HCT116 (cell line): ENCODE measurements at regions not wholly inside any gene's neighbourhood (a gene's known extent, or its start where the extent isn't known, plus 50 kb on each side); places are given as distances from the start of the nearest gene placed in this dataset.
A peak's percentile ranks its signal among the peaks of the same experiment; 100 is the strongest.

ENCODE experiments used
- CBX3 ChIP-seq: IDR thresholded peaks from 2 replicates; pipeline ENCODE4 v1.6.1; 2012; ENCODE audit warnings: low read depth
- CTCF ChIP-seq, 3 experiments: fragments of 200-600 bp in 1 of 3; sonication (generic) in 1 of 3; IDR thresholded peaks in 2 of 3; conservative IDR thresholded peaks in 1 of 3; 2 replicates each; pipeline ENCODE4 v1.5.1; 2012 to 2017; ENCODE audit warnings: low read depth in 2 of 3, low read length in 2 of 3, antibody characterized with exemption in 1 of 3, borderline replicate concordance in 1 of 3, control low read depth in 1 of 3, mild to moderate bottlenecking in 1 of 3, mixed read lengths in 1 of 3, mixed run types in 1 of 3, moderate library complexity in 1 of 3; ENCODE audit not compliant: insufficient read depth in 1 of 3
- EZH2 ChIP-seq: fragments of 200-600 bp; sonication (generic); IDR thresholded peaks from 2 replicates; pipeline ENCODE4 v1.6.1; 2017; ENCODE audit warnings: antibody characterized with exemption, mixed run types
- MAX ChIP-seq: IDR thresholded peaks from 2 replicates; pipeline ENCODE4 v1.6.1; 2012
- POLR2A ChIP-seq: IDR thresholded peaks from 2 replicates; pipeline ENCODE4 v1.7.0; 2011; ENCODE audit warnings: borderline replicate concordance; ENCODE audit not compliant: insufficient read depth, insufficient read length; ENCODE audit errors: extremely low read depth
- POLR2AphosphoS5 ChIP-seq: IDR thresholded peaks from 2 replicates; pipeline ENCODE4 v1.6.1; 2011; ENCODE audit warnings: mild to moderate bottlenecking, low read depth, low read length, moderate library complexity
- RAD21 ChIP-seq: IDR thresholded peaks from 2 replicates; pipeline ENCODE4 v1.6.1; 2012; ENCODE audit warnings: low read depth, mild to moderate bottlenecking
- REST ChIP-seq: IDR thresholded peaks from 2 replicates; pipeline ENCODE4 v1.6.1; 2012; ENCODE audit warnings: low read depth
- SP1 ChIP-seq: IDR thresholded peaks from 2 replicates; pipeline ENCODE4 v1.6.1; 2012; ENCODE audit warnings: low read depth
- SRF ChIP-seq: IDR thresholded peaks from 2 replicates; pipeline ENCODE4 v1.6.1; 2012; ENCODE audit warnings: low read depth
- TCF7L2 ChIP-seq: IDR thresholded peaks from 2 replicates; pipeline ENCODE4 v1.7.0; 2011; ENCODE audit warnings: borderline replicate concordance, inconsistent platforms; ENCODE audit not compliant: insufficient read depth, insufficient read length; ENCODE audit errors: extremely low read depth
- YY1 ChIP-seq: IDR thresholded peaks from 2 replicates; pipeline ENCODE4 v1.6.1; 2011; ENCODE audit warnings: low read length, low read depth, moderate library complexity, mild to moderate bottlenecking; ENCODE audit not compliant: insufficient replicate concordance; ENCODE audit errors: extremely low read depth

- peak; percentile 76 to 88 (median 85) for TF ChIP-seq CTCF (IDR thresholded peaks at IDR 0.05 in 2 of 3, conservative IDR thresholded peaks at IDR 0.05 in 1 of 3; ENCODE audit: borderline replicate concordance in 1 of 3, insufficient read depth in 1 of 3, low read depth in 2 of 3, low read length in 2 of 3)
- no peak for TF ChIP-seq POLR2A
- TF ChIP-seq TCF7L2 = no peak
- TF ChIP-seq MAX = no peak
- TF ChIP-seq YY1 = peak; percentile 81
- TF ChIP-seq EZH2 = no peak
- TF ChIP-seq SP1 = no peak
- TF ChIP-seq SRF = no peak
- peak; percentile 85 for TF ChIP-seq RAD21
- peak; percentile 70; the same call in 1 of the 2 replicates for TF ChIP-seq CBX3
- no peak for TF ChIP-seq POLR2AphosphoS5
- no peak for TF ChIP-seq REST
Measured at GRCh38 chr5:116947691-116948528, 373.3 kb upstream of the SEMA6A start.
